SK-N-SH (cell line): ENCODE measurements at regions not wholly inside any gene's neighbourhood (a gene's known extent, or its start where the extent isn't known, plus 50 kb on each side); places are given as distances from the start of the nearest gene placed in this dataset.

Experiments used
- CTCF ChIP-seq: fragments of 200-600 bp; sonication (generic); IDR thresholded peaks from 2 replicates; pipeline ENCODE4 v1.6.1; 2017; ENCODE audit warnings: antibody characterized with exemption, mild to moderate bottlenecking, moderate library complexity
- EP300 ChIP-seq, 2 experiments: IDR thresholded peaks; 2 replicates each; pipeline versions ENCODE4 v1.4.0 to v1.6.1; 2012; ENCODE audit warnings: borderline replicate concordance in 1 of 2, low read depth in 1 of 2, low read length in 1 of 2
- EZH2phosphoT487 ChIP-seq: fragments of 200-600 bp; sonication (generic); IDR thresholded peaks from 2 replicates; pipeline ENCODE4 v1.6.1; 2017; ENCODE audit warnings: low read depth, mixed run types, mild to moderate bottlenecking, antibody characterized with exemption, moderate library complexity, borderline replicate concordance
- FOXM1 ChIP-seq: IDR thresholded peaks from 2 replicates; pipeline ENCODE4 v1.4.0; 2012; ENCODE audit warnings: low read depth, mild to moderate bottlenecking
- MXI1 ChIP-seq: IDR thresholded peaks from 2 replicates; pipeline ENCODE4 v1.6.1; 2012; ENCODE audit warnings: mild to moderate bottlenecking, low read depth, low read length, improper control_type of control experiment
- PBX3 ChIP-seq: IDR thresholded peaks from 2 replicates; pipeline ENCODE4; 2012
- POLR2AphosphoS5 ChIP-seq: IDR thresholded peaks from 2 replicates; pipeline ENCODE4 v1.6.1; 2012; ENCODE audit warnings: low read depth, low read length
- SMC3 ChIP-seq: IDR thresholded peaks from 2 replicates; pipeline ENCODE4 v1.6.1; 2012; ENCODE audit warnings: low read depth, low read length, improper control_type of control experiment
- TAF1 ChIP-seq: IDR thresholded peaks from 2 replicates; pipeline ENCODE4 v1.6.1; 2012; ENCODE audit warnings: low read depth, mild to moderate bottlenecking, low read length, moderate library complexity, borderline replicate concordance
- YY1 ChIP-seq: IDR thresholded peaks from 2 replicates; pipeline ENCODE4 v1.4.0; 2012; ENCODE audit warnings: low read depth, mild to moderate bottlenecking
- TF ChIP-seq, protein P1 (sequence below): IDR thresholded peaks from 2 replicates; pipeline ENCODE4 v1.4.0; 2012; ENCODE audit warnings: low read depth
- TF ChIP-seq, protein P2 (sequence below): IDR thresholded peaks from 2 replicates; pipeline ENCODE4 v1.6.1; 2012; ENCODE audit warnings: mild to moderate bottlenecking, low read depth, low read length, moderate library complexity
- TF ChIP-seq, protein P3 (sequence below): fragments of 150-350 bp; IDR thresholded peaks from 2 replicates; pipeline ENCODE4 v1.6.1; 2017; ENCODE audit warnings: antibody characterized with exemption, low read length, low read depth, borderline replicate concordance

DNA sequence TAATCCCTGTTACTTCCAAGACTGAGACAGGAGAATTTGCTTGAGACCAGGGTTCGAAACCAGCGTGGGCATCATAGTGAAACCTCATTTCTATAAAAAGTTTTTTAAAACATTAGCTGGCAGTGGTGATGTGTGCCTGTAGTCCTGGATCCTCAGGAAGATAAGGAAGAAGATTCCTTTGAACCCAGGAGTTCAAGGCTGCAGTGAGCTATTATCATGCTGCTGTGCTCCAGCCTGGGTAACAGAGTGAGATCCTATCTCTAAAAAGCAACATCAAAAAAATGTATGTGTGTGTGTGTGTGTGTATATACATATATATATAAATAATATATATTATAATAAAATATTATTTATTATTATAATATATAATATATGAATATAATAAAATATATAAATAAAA, 1417.6 kb upstream of the CDH2 start:
- TF ChIP-seq, protein P1, sequence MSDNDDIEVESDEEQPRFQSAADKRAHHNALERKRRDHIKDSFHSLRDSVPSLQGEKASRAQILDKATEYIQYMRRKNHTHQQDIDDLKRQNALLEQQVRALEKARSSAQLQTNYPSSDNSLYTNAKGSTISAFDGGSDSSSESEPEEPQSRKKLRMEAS: no peak
- TF ChIP-seq CTCF (no peak), EZH2phosphoT487 (no peak), EP300 (IDR thresholded peaks at IDR 0.05; ENCODE audit: borderline replicate concordance in 1 of 2, low read depth in 1 of 2, low read length in 1 of 2) (no peak), POLR2AphosphoS5 (no peak), TAF1 (no peak), MXI1 (no peak), YY1 (no peak), PBX3 (no peak), SMC3 (no peak), FOXM1 (no peak)
- TF ChIP-seq, protein P2, sequence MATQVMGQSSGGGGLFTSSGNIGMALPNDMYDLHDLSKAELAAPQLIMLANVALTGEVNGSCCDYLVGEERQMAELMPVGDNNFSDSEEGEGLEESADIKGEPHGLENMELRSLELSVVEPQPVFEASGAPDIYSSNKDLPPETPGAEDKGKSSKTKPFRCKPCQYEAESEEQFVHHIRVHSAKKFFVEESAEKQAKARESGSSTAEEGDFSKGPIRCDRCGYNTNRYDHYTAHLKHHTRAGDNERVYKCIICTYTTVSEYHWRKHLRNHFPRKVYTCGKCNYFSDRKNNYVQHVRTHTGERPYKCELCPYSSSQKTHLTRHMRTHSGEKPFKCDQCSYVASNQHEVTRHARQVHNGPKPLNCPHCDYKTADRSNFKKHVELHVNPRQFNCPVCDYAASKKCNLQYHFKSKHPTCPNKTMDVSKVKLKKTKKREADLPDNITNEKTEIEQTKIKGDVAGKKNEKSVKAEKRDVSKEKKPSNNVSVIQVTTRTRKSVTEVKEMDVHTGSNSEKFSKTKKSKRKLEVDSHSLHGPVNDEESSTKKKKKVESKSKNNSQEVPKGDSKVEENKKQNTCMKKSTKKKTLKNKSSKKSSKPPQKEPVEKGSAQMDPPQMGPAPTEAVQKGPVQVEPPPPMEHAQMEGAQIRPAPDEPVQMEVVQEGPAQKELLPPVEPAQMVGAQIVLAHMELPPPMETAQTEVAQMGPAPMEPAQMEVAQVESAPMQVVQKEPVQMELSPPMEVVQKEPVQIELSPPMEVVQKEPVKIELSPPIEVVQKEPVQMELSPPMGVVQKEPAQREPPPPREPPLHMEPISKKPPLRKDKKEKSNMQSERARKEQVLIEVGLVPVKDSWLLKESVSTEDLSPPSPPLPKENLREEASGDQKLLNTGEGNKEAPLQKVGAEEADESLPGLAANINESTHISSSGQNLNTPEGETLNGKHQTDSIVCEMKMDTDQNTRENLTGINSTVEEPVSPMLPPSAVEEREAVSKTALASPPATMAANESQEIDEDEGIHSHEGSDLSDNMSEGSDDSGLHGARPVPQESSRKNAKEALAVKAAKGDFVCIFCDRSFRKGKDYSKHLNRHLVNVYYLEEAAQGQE: no peak
- TF ChIP-seq, protein P3, sequence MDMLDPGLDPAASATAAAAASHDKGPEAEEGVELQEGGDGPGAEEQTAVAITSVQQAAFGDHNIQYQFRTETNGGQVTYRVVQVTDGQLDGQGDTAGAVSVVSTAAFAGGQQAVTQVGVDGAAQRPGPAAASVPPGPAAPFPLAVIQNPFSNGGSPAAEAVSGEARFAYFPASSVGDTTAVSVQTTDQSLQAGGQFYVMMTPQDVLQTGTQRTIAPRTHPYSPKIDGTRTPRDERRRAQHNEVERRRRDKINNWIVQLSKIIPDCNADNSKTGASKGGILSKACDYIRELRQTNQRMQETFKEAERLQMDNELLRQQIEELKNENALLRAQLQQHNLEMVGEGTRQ: no peak
